Breast epithelium (tissue), 4 donors: ENCODE measurements at regions not wholly inside any gene's neighbourhood (a gene's known extent, or its start where the extent isn't known, plus 50 kb on each side); places are given as distances from the start of the nearest gene placed in this dataset.

Source experiments
- DNase-seq, 2 donors: peaks; one replicate each; pipeline ENCODE4 v3.0.0-alpha.2; 2019; ENCODE audit warnings: low spot score in 2 of 2
- H3K27ac ChIP-seq, 2 donors: fragments of 200-600 bp; sonication (generic) in 1 of 2; one replicate each; pipeline ENCODE4 v1.5.1; 2016 to 2019; ENCODE audit warnings: mild to moderate bottlenecking in 1 of 2
- H3K27me3 ChIP-seq, 2 donors: fragments of 200-600 bp; sonication (generic) in 1 of 2; one replicate each; pipeline versions ENCODE4 v1.5.1 to v1.6.0; 2017 to 2019; ENCODE audit warnings: control low read depth in 1 of 2, mild to moderate bottlenecking in 1 of 2
- H3K36me3 ChIP-seq: fragments of 200-600 bp; one replicate; pipeline ENCODE4 v1.5.1; 2019
- H3K4me1 ChIP-seq, 2 donors: fragments of 200-600 bp; sonication (generic); one replicate each; pipeline ENCODE4 v1.5.1; 2016 to 2019; ENCODE audit warnings: control low read depth in 1 of 2
- H3K4me3 ChIP-seq, 3 donors: fragments of 200-600 bp; sonication (generic); 1 replicate in 2 of 3; 2 replicates in 1 of 3; pipeline ENCODE4 v1.5.1; 2016 to 2019; ENCODE audit warnings: mild to moderate bottlenecking in 3 of 3, moderate library complexity in 2 of 3
- H3K9me3 ChIP-seq, 2 donors: fragments of 200-600 bp; sonication (generic) in 1 of 2; one replicate each; pipeline ENCODE4 v1.5.1; 2016 to 2019; ENCODE audit warnings: control low read depth in 1 of 2
- POLR2A ChIP-seq: fragments of 450-650 bp; IDR thresholded peaks from one replicate; pipeline ENCODE4 v1.6.1; 2016; ENCODE audit warnings: antibody characterized with exemption, mild to moderate bottlenecking, moderate library complexity
- POLR2AphosphoS5 ChIP-seq, 3 donors: sonication (generic); formaldehyde crosslinking; IDR thresholded peaks; one replicate each; pipeline ENCODE4 v1.6.1; 2017; ENCODE audit warnings: antibody characterized with exemption in 3 of 3
- intact Hi-C: fragments of 100-400 bp; cut with DNase I; formaldehyde crosslinking; loops from one replicate; pipeline ENCODE4 v1.15.1; 2023; ENCODE audit warnings: low total_unique reads
- TF ChIP-seq, protein P1 (sequence below), 3 donors: fragments of 450-650 bp; IDR thresholded peaks; one replicate each; pipeline ENCODE4 v1.5.1; 2016 to 2017; ENCODE audit warnings: antibody characterized with exemption in 3 of 3, mild to moderate bottlenecking in 3 of 3, moderate library complexity in 3 of 3

DNA sequence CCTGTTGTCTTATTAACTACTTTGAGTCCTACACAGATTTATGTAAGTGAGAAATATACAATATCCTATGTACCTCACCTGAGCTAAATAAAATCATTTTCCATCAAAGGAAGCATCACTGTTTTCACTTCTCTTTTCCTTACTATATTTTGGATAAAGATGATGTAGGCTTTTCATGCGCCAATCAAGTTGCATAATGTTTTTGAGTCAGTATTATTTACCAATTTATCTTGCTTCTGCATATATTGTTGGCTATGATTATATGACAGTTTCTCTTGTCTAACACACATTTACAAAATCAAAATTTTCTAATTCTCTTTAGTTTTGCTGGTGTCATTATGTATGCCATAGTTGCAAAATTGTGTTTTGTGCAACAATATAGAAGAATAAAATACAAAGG is 67.9 kb upstream of the FRY start:
- Histone ChIP-seq H3K9me3 (no peaks in the 10 kb centered on the region), H3K36me3 (no peaks in the 10 kb centered on the region), H3K4me1 (no peaks in the 10 kb centered on the region), H3K27me3 (no peaks in the 10 kb centered on the region), H3K27ac (no peak overlapping the region), H3K4me3 (no peak overlapping the region)
- TF ChIP-seq POLR2AphosphoS5 (IDR thresholded peaks at IDR 0.05) = no peak
- TF ChIP-seq, protein P1, sequence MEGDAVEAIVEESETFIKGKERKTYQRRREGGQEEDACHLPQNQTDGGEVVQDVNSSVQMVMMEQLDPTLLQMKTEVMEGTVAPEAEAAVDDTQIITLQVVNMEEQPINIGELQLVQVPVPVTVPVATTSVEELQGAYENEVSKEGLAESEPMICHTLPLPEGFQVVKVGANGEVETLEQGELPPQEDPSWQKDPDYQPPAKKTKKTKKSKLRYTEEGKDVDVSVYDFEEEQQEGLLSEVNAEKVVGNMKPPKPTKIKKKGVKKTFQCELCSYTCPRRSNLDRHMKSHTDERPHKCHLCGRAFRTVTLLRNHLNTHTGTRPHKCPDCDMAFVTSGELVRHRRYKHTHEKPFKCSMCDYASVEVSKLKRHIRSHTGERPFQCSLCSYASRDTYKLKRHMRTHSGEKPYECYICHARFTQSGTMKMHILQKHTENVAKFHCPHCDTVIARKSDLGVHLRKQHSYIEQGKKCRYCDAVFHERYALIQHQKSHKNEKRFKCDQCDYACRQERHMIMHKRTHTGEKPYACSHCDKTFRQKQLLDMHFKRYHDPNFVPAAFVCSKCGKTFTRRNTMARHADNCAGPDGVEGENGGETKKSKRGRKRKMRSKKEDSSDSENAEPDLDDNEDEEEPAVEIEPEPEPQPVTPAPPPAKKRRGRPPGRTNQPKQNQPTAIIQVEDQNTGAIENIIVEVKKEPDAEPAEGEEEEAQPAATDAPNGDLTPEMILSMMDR (IDR thresholded peaks at IDR 0.05) = no peak
- TF ChIP-seq POLR2A = no peak
- intact Hi-C loops = no loop called here
- DNase-seq = no peak

DNA sequence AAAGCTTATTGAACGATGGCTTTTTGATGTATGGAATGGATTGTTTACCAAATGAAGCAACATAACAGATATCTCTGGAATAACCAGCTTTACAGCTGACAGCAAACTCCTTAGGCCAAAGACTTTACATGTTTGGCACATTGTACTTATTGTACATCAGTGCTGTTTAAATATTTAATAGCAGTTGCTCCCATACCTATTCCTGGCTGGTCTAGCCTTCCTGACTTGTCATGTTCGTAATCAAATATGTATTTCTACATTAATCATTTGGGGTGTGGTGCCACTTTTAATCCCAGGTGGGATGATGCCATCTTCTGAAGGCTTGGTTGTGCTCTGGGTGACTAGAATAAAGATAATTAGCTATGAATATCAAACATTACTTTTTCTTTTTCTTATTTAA is 67.4 kb upstream of the FRY start:
- Histone ChIP-seq H3K4me1 (no peaks in the 10 kb centered on the region), H3K27me3 (no peaks in the 10 kb centered on the region), H3K4me3 (no peak overlapping the region), H3K9me3 (no peaks in the 10 kb centered on the region), H3K27ac (no peak overlapping the region), H3K36me3 (no peaks in the 10 kb centered on the region)
- no peak for TF ChIP-seq POLR2AphosphoS5 (IDR thresholded peaks at IDR 0.05)
- no peak for TF ChIP-seq POLR2A
- TF ChIP-seq, protein P1 (IDR thresholded peaks at IDR 0.05) = no peak
- DNase-seq = no peak
- intact Hi-C loops = no loop called here

DNA sequence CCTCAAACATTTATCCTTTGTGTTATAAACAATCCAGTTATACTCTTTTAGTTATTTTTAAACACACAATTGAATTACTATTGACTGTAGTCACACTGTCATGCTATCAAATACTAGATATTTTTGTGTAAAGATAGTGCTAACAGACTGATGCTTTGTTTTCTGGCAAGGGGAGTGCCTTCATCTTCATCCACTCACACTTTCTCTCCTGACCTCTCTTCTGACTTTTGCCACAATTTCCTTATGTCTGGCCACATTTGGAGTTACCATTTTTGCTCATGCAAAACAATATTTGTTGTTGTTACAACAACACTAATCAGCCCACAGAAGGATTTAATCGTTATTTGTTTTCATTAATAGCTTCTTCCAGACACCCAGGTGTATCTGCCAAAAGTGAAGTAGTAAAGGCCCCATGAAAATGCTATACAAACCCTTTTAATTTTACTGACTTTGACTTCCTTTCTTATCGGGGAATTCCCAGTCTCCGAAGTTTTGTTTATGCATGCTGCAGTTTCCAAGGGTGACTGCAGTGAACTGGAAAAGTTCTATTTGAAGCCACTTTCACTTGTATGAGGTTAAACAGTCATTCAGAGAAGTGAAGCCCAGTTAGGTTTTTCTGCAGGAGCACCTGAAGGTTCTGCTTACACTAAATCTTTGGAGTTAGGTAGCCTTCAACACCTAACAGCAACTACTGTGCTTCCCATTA is 66.1 kb upstream of the FRY start:
- Histone ChIP-seq H3K4me3 (no peak overlapping the region), H3K27ac (no peak overlapping the region), H3K4me1 (no peaks in the 10 kb centered on the region), H3K27me3 (no peaks in the 10 kb centered on the region), H3K36me3 (no peaks in the 10 kb centered on the region), H3K9me3 (no peaks in the 10 kb centered on the region)
- TF ChIP-seq POLR2AphosphoS5 (IDR thresholded peaks at IDR 0.05) (no peak), POLR2A (no peak)
- intact Hi-C loops = loop anchor here (5.0 kb wide), 1 partner anchor 333 kb away; no protein-coding TSS in a partner anchor
- DNase-seq = no peak

DNA sequence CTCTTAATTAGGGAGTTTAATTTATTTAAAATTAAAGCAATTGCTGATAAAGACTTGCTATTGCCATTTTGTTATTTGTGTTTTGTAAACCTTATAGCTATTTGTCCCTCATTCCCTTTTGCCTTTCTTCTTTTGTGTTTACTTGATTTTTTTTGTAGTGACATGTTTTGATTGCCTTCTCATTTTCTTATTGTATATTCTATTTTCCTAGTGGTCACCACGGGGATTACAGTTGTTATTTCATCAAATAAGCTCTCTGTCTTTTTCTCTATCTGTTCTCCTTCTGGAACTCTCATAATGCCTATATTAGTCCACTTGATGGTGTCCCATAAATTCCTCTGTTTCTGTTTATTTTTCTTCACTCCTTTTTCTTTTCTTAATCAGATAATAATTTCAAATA is 64.4 kb upstream of the FRY start:
- Histone ChIP-seq H3K27ac (no peak overlapping the region), H3K4me1 (no peaks in the 10 kb centered on the region), H3K4me3 (no peak overlapping the region), H3K36me3 (no peaks in the 10 kb centered on the region), H3K27me3 (no peaks in the 10 kb centered on the region), H3K9me3 (no peaks in the 10 kb centered on the region)
- DNase-seq = no peak
- intact Hi-C loops = loop anchor here (5.0 kb wide), 1 partner anchor 335 kb away; no protein-coding TSS in a partner anchor
- TF ChIP-seq POLR2AphosphoS5 (IDR thresholded peaks at IDR 0.05) (no peak), POLR2A (no peak)
- TF ChIP-seq, protein P1 (IDR thresholded peaks at IDR 0.05) = no peak

DNA sequence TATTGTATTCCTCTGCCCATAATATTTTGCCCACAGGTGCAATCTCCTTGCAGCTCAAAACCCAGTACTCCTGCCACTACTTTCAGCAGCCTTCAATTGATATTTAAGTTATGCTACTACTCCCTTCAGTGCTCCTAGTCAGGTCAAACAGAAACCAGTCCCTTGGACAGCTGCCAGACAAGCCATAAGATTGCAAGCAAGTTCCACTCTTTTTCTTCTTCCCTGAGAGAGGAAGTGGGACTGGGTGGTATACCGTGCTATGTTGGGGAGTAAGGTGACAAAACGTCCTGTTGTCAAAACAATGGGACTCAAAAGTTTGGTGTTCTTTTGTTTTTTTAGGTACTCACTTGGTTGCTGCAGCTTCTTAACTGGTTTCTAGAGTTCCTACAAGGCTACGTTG is 63.1 kb upstream of the FRY start:
- Histone ChIP-seq H3K4me3 (no peak overlapping the region), H3K9me3 (no peaks in the 10 kb centered on the region), H3K27ac (no peak overlapping the region), H3K27me3 (no peaks in the 10 kb centered on the region), H3K36me3 (no peaks in the 10 kb centered on the region), H3K4me1 (no peaks in the 10 kb centered on the region)
- intact Hi-C loops = loop anchor here (5.0 kb wide), 1 partner anchor 336 kb away; no protein-coding TSS in a partner anchor
- no peak for TF ChIP-seq POLR2A
- DNase-seq = no peak

DNA sequence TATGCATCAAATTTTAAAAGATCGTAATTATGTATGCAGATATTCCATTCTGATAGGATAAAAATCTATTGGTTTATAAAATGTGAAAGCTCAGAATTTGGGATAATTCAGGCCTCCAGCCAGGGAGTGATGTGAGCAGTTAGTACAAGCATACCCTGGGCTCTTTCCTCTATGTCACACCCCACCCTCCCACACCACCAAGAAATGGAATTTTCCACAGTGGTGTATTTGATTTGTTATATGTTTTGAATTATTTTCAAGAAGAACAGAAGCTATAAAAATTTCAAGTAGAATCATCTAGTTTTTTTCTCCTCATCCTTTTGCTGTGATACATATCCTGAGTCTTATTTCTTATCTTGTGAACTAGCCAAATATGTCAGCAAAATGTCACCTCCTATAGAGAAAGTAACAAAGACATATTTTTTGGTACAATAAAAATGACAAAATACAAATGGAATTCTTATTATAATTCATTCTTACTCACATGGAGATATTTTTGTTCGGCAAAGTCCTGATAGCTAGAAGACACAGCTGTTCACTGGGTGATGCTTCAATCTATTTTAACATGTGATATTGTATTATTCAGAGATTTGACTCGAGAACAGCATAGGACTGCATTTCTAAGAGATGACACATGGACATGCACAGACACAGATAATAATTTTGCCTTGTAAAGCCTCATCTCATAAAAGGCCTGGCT is 61.2 kb upstream of the FRY start:
- TF ChIP-seq, protein P1 (IDR thresholded peaks at IDR 0.05) = no peak
- no peak for TF ChIP-seq POLR2A
- intact Hi-C loops = no loop called here
- no peak overlapping the region for H3K4me3 ChIP-seq
- no peak overlapping the region for H3K27ac ChIP-seq
- no peak for DNase-seq
- no peaks in the 10 kb centered on the region for H3K4me1 ChIP-seq
- no peaks in the 10 kb centered on the region for H3K27me3 ChIP-seq
- H3K9me3 ChIP-seq = no peaks in the 10 kb centered on the region
- H3K36me3 ChIP-seq = no peaks in the 10 kb centered on the region
